H1 (cell line): ENCODE measurements at regions not wholly inside any gene's neighbourhood (a gene's known extent, or its start where the extent isn't known, plus 50 kb on each side); places are given as distances from the start of the nearest gene placed in this dataset.

Experiments
- CTCF ChIA-PET: fragments of 300-600 bp; sonication (Branson Sonifier 250); formaldehyde crosslinking; loops from one replicate; lab custom pipeline; 2021; ENCODE audit not compliant: partially characterized antibody; lab: Charles Lee
- POLR2A ChIA-PET: fragments of 300-600 bp; sonication (Branson Sonifier 250); formaldehyde crosslinking; loops from one replicate; lab custom pipeline; 2021; ENCODE audit warnings: inconsistent platforms; ENCODE audit not compliant: partially characterized antibody; lab: Charles Lee
- DNase-seq, 2 experiments: peaks; one replicate each; pipeline versions ENCODE4 v3.0.0 to v3.0.0-alpha.2; 2010 to 2022; ENCODE audit warnings: low spot score in 2 of 2, low read depth in 1 of 2, mixed read lengths in 1 of 2
- FAIRE-seq: peaks from 2 replicates; lab custom pipeline; 2011; peaks lifted over from hg19 to GRCh38; lab: Jason Lieb, UNC
- H2AFZ ChIP-seq: 2 replicates; pipeline ENCODE4 v1.8.1; 2012; ENCODE audit warnings: low read length, inconsistent platforms
- H2AK5ac ChIP-seq: 2 replicates; pipeline ENCODE4 v1.6.1; 2013; ENCODE audit warnings: low read depth, low read length
- H2BK120ac ChIP-seq: replicated peaks from 2 replicates; pipeline ENCODE3; 2013; ENCODE audit warnings: low read depth, low read length, inconsistent platforms
- H2BK12ac ChIP-seq: 2 replicates; pipeline ENCODE4 v1.6.1; 2013; ENCODE audit warnings: low read depth, low read length
- H2BK15ac ChIP-seq: 2 replicates; pipeline ENCODE4 v1.6.1; 2013; ENCODE audit warnings: low read length
- H2BK20ac ChIP-seq: 2 replicates; pipeline ENCODE4 v1.6.1; 2013; ENCODE audit warnings: low read length
- H2BK5ac ChIP-seq: 2 replicates; pipeline ENCODE4 v1.6.1; 2013; ENCODE audit warnings: low read depth, low read length
- H3K14ac ChIP-seq: 2 replicates; pipeline ENCODE4 v1.6.1; 2013; ENCODE audit warnings: inconsistent platforms; ENCODE audit not compliant: insufficient read length
- H3K18ac ChIP-seq: 2 replicates; pipeline ENCODE4 v1.6.1; 2013; ENCODE audit warnings: low read length; ENCODE audit errors: extremely low read depth
- H3K23ac ChIP-seq: 2 replicates; pipeline ENCODE4 v1.6.1; 2013; ENCODE audit warnings: inconsistent platforms; ENCODE audit not compliant: insufficient read length
- H3K23me2 ChIP-seq: 2 replicates; pipeline ENCODE4 v1.6.1; 2013; ENCODE audit warnings: low read depth, low read length
- H3K27ac ChIP-seq: 2 replicates; pipeline ENCODE4 v1.6.1; 2011; ENCODE audit warnings: low read depth, low read length, inconsistent platforms
- H3K27me3 ChIP-seq, 4 experiments: replicated peaks in 1 of 4; 1 replicate in 1 of 4; 2 replicates in 3 of 4; pipeline versions ENCODE4 v1.6.1 to v1.8.1; 2011 to 2013; ENCODE audit warnings: low read length in 3 of 4, mild to moderate bottlenecking in 3 of 4, inconsistent platforms in 2 of 4, mixed read lengths in 2 of 4, moderate library complexity in 1 of 4; ENCODE audit not compliant: control insufficient read depth in 3 of 4, insufficient read depth in 3 of 4; ENCODE audit errors: extremely low read depth in 1 of 4
- H3K36me3 ChIP-seq, 4 experiments: 2 replicates each; pipeline versions ENCODE4 v1.6.1 to v1.8.1; 2011 to 2013; ENCODE audit warnings: mild to moderate bottlenecking in 4 of 4, low read length in 3 of 4, moderate library complexity in 2 of 4, control low read depth in 1 of 4, inconsistent platforms in 1 of 4; ENCODE audit not compliant: insufficient read depth in 4 of 4, control insufficient read depth in 2 of 4
- H3K4ac ChIP-seq: replicated peaks from 2 replicates; pipeline ENCODE3; 2013; ENCODE audit warnings: low read length, low read depth, mixed read lengths, inconsistent platforms; ENCODE audit not compliant: insufficient read length
- H3K4me1 ChIP-seq, 4 experiments: replicated peaks in 1 of 4; 1 replicate in 1 of 4; 2 replicates in 3 of 4; pipeline versions ENCODE4 v1.6.1 to v1.8.1; 2011 to 2013; ENCODE audit warnings: low read length in 3 of 4, inconsistent platforms in 2 of 4, mixed read lengths in 1 of 4; ENCODE audit not compliant: insufficient read depth in 4 of 4, control insufficient read depth in 3 of 4
- H3K4me2 ChIP-seq, 2 experiments: 2 replicates each; pipeline versions ENCODE4 v1.6.1 to v1.8.1; 2011 to 2013; ENCODE audit warnings: low read depth in 2 of 2, low read length in 2 of 2, control low read depth in 1 of 2, inconsistent platforms in 1 of 2, mild to moderate bottlenecking in 1 of 2; ENCODE audit not compliant: insufficient read depth in 1 of 2
- H3K4me3 ChIP-seq, 4 experiments: fragments of 200-600, 300-600 bp in 1 of 4; sonication (generic), shearing (Covaris generic), sonication (Bioruptor Twin) in 1 of 4; 2 replicates each; pipeline versions ENCODE4 v1.5.1 to v1.8.1; 2011 to 2016; ENCODE audit warnings: low read length in 4 of 4, low read depth in 3 of 4, control low read depth in 2 of 4, inconsistent platforms in 2 of 4, mild to moderate bottlenecking in 2 of 4, mixed read lengths in 1 of 4, moderate library complexity in 1 of 4; ENCODE audit not compliant: insufficient read depth in 2 of 4; ENCODE audit errors: extremely low read depth in 1 of 4
- H3K56ac ChIP-seq: replicated peaks from 2 replicates; pipeline ENCODE3; 2013; ENCODE audit warnings: low read depth, mild to moderate bottlenecking, mixed read lengths, low read length, inconsistent platforms; ENCODE audit not compliant: insufficient read length
- H3K79me1 ChIP-seq: 2 replicates; pipeline ENCODE4 v1.6.1; 2013; ENCODE audit warnings: low read depth, low read length, control low read depth
- H3K79me2 ChIP-seq, 2 experiments: 2 replicates each; pipeline versions ENCODE4 v1.6.1 to v1.8.1; 2012 to 2013; ENCODE audit warnings: low read length in 2 of 2, mild to moderate bottlenecking in 2 of 2, inconsistent platforms in 1 of 2; ENCODE audit not compliant: insufficient read depth in 2 of 2, control insufficient read depth in 1 of 2
- H3K9ac ChIP-seq, 4 experiments: replicated peaks in 1 of 4; 1 replicate in 1 of 4; 2 replicates in 3 of 4; pipeline versions ENCODE4 v1.6.1 to v1.8.1; 2011 to 2013; ENCODE audit warnings: low read depth in 3 of 4, low read length in 3 of 4, control low read depth in 2 of 4, mild to moderate bottlenecking in 2 of 4, moderate library complexity in 2 of 4, inconsistent platforms in 1 of 4; ENCODE audit errors: extremely low read depth in 1 of 4
- H3K9me3 ChIP-seq, 2 experiments: 2 replicates each; pipeline versions ENCODE4 v1.6.1 to v1.8.1; 2012 to 2013; ENCODE audit warnings: mild to moderate bottlenecking in 2 of 2, moderate library complexity in 2 of 2, control low read depth in 1 of 2, inconsistent platforms in 1 of 2, low read depth in 1 of 2, low read length in 1 of 2, mixed read lengths in 1 of 2; ENCODE audit not compliant: insufficient read depth in 2 of 2
- H4K20me1 ChIP-seq, 2 experiments: replicated peaks in 1 of 2; 2 replicates each; pipeline versions ENCODE3 to v1.8.1; 2011 to 2013; ENCODE audit warnings: inconsistent platforms in 2 of 2, low read length in 2 of 2, mild to moderate bottlenecking in 1 of 2; ENCODE audit not compliant: insufficient read depth in 2 of 2, control insufficient read depth in 1 of 2
- H4K5ac ChIP-seq: 2 replicates; pipeline ENCODE4 v1.6.1; 2013; ENCODE audit warnings: low read length, low read depth, mixed read lengths, inconsistent platforms; ENCODE audit not compliant: insufficient read length
- H4K8ac ChIP-seq: 2 replicates; pipeline ENCODE4 v1.8.0; 2013; ENCODE audit warnings: mild to moderate bottlenecking, moderate library complexity, low read length, inconsistent platforms; ENCODE audit not compliant: insufficient read depth; ENCODE audit errors: extremely low read depth
- H4K91ac ChIP-seq: replicated peaks from 2 replicates; pipeline ENCODE3; 2013; ENCODE audit warnings: low read length, mixed read lengths, inconsistent platforms; ENCODE audit not compliant: insufficient read length
- KDM5A ChIP-seq: fragments of 200-600 bp; IDR thresholded peaks from 2 replicates; pipeline ENCODE4 v1.7.1; 2012; ENCODE audit warnings: mild to moderate bottlenecking, low read length, inconsistent platforms, mixed read lengths
- RAD21 ChIP-seq, 2 experiments: IDR thresholded peaks in 1 of 2; conservative IDR thresholded peaks in 1 of 2; 2 replicates each; pipeline ENCODE4 v1.6.1; 2011; ENCODE audit warnings: low read depth in 2 of 2, low read length in 2 of 2, improper control_type of control experiment in 1 of 2, inconsistent platforms in 1 of 2, mild to moderate bottlenecking in 1 of 2, moderate library complexity in 1 of 2
- WGBS, 2 experiments: shearing (Covaris generic) in 1 of 2; methylation state at CpG; one replicate each; pipeline versions ENCODE4 v1.1.6 to v1.1.7; 2013 to 2015; ENCODE audit warnings: low lambda C conversion rate in 2 of 2, mixed read lengths in 2 of 2, inconsistent platforms in 1 of 2, low coverage in 1 of 2, missing lambda C conversion rate in 1 of 2; ENCODE audit not compliant: insufficient replicate concordance in 2 of 2, insufficient coverage in 1 of 2, insufficient read length in 1 of 2; ENCODE audit errors: extremely low coverage in 1 of 2, missing lambda C conversion rate in 1 of 2; 5-methylcytosine and 5-hydroxymethylcytosine counted together
- TF ChIP-seq, protein P1 (sequence below), 3 experiments: IDR thresholded peaks; 1 replicate in 2 of 3; 2 replicates in 1 of 3; pipeline versions ENCODE4 v1.5.1 to v1.6.1; 2011; ENCODE audit warnings: low read length in 3 of 3, mild to moderate bottlenecking in 3 of 3, inconsistent platforms in 2 of 3, low read depth in 1 of 3, moderate library complexity in 1 of 3; ENCODE audit not compliant: insufficient read depth in 1 of 3; ENCODE audit errors: control extremely low read depth in 1 of 3

DNA sequence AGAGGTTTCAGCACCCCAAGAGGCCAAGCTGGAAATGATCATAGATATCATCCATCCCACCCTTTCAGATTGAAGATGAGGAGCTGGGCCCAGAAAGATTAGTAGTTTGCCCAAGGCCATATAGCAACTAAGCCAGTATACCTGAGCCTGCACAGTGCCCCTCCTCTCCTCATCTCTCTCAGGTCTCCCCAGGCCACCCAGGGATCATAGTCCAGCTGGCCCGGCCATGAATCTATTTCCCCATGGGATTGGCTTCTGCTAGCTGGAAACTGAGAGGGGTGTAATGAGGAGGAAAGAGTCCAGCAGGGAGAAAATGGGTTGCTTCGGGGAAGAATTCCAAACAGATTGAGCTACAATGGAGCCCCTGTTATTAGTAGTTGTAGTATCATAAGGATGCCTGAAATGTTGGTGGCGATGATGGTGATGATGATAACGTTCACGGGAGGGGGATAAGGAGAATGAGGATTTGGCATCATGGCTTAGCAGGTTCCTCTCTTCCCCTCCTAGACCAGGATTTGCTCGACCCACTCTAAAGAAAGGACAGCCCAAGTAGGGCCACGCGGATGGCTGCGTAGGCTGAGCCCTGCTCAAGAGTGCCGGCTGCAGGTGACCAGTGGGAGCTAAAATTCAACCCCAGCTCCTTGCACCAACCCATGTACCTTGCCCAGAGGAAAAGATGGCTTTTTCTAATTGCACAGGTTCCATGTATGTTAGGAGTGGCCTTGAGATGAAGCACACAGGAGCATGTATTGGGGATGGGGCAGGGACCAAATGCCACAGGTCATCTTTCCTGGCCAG, 117.8 kb upstream of the PJA1 start:
- no peak overlapping the region for H4K91ac ChIP-seq
- POLR2A ChIA-PET, result interaction anchor here (0.6 kb wide), 1 partner anchor 441 kb away, joined by 7 read pairs; no protein-coding TSS in a partner anchor
- H3K23me2 ChIP-seq, result no peaks in the 10 kb centered on the region
- H3K27ac ChIP-seq, result no peak overlapping the region
- H2BK12ac ChIP-seq, result no peak overlapping the region
- no peak overlapping the region for H3K4ac ChIP-seq
- no peak overlapping the region for H3K14ac ChIP-seq
- no peak overlapping the region for H2BK20ac ChIP-seq
- H3K36me3 ChIP-seq, result no peaks in the 10 kb centered on the region
- no peak overlapping the region for H3K18ac ChIP-seq
- no peaks in the 10 kb centered on the region for H3K9me3 ChIP-seq
- no peak overlapping the region for H3K4me2 ChIP-seq
- no peak overlapping the region for H4K5ac ChIP-seq
- no peak overlapping the region for H2AK5ac ChIP-seq
- no peak overlapping the region for H2BK15ac ChIP-seq
- H2BK5ac ChIP-seq, result no peak overlapping the region
- H3K79me1 ChIP-seq, result no peaks in the 10 kb centered on the region
- H3K56ac ChIP-seq, result no peak overlapping the region
- H3K79me2 ChIP-seq, result no peaks in the 10 kb centered on the region
- H4K20me1 ChIP-seq, result no peaks in the 10 kb centered on the region
- H3K9ac ChIP-seq, result no peak overlapping the region
- H3K4me1 ChIP-seq, result peaks cover 0 to 19% (median 7%) of the 10 kb centered on the region in 4 experiments; a peak in 6 of 7 replicates
- TF ChIP-seq, protein P1, sequence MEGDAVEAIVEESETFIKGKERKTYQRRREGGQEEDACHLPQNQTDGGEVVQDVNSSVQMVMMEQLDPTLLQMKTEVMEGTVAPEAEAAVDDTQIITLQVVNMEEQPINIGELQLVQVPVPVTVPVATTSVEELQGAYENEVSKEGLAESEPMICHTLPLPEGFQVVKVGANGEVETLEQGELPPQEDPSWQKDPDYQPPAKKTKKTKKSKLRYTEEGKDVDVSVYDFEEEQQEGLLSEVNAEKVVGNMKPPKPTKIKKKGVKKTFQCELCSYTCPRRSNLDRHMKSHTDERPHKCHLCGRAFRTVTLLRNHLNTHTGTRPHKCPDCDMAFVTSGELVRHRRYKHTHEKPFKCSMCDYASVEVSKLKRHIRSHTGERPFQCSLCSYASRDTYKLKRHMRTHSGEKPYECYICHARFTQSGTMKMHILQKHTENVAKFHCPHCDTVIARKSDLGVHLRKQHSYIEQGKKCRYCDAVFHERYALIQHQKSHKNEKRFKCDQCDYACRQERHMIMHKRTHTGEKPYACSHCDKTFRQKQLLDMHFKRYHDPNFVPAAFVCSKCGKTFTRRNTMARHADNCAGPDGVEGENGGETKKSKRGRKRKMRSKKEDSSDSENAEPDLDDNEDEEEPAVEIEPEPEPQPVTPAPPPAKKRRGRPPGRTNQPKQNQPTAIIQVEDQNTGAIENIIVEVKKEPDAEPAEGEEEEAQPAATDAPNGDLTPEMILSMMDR (IDR thresholded peaks at IDR 0.05; ENCODE audit: control extremely low read depth in 1 of 3, insufficient read depth in 1 of 3, low read depth in 1 of 3, low read length in 3 of 3), result peak in 2 of 3 experiments; percentile 39 to 62; a peak in 3 of 4 replicates
- TF ChIP-seq KDM5A, result no peak
- TF ChIP-seq RAD21 (IDR thresholded peaks at IDR 0.05 in 1 of 2, conservative IDR thresholded peaks at IDR 0.05 in 1 of 2; ENCODE audit: low read depth in 2 of 2, low read length in 2 of 2), result peak; percentile 61 to 72
- H3K4me3 ChIP-seq, result no peak overlapping the region
- H2BK120ac ChIP-seq, result no peak overlapping the region
- no peak overlapping the region for H3K23ac ChIP-seq
- 30% methylated on average over 10 of the region's 10 CpGs; no CpG with 5 or more reads in 1 of the 2 experiments for WGBS, 2 experiments
- no peak overlapping the region for H4K8ac ChIP-seq
- CTCF ChIA-PET, result interaction anchor here (0.6 to 3.1 kb wide), 32 partner anchors 10 to 665 kb away, joined by 3 to 13 read pairs (median 3); no protein-coding TSS in a partner anchor
- no peak for DNase-seq
- peak; percentile 50 for FAIRE-seq
- H3K27me3 ChIP-seq, result peaks cover 3 to 36% (median 29%) of the 10 kb centered on the region in 4 experiments
- H2AFZ ChIP-seq, result no peak overlapping the region
